GM18502 (cell line): ENCODE measurements at regions not wholly inside any gene's neighbourhood (a gene's known extent, or its start where the extent isn't known, plus 50 kb on each side); places are given as distances from the start of the nearest gene placed in this dataset.
"Not testable (repeated sequence)": the region's sequence is repeated elsewhere in the genome, so short reads cannot be mapped to it uniquely, and the experiment has no call there.

Experiments used
- ATAC-seq: cut with Tn5 transposase; IDR thresholded peaks from one replicate; pipeline ENCODE4 v1.9.1; 2021; ENCODE audit warnings: mild to moderate bottlenecking; ENCODE audit not compliant: unreplicated experiment, poor library complexity

DNA sequence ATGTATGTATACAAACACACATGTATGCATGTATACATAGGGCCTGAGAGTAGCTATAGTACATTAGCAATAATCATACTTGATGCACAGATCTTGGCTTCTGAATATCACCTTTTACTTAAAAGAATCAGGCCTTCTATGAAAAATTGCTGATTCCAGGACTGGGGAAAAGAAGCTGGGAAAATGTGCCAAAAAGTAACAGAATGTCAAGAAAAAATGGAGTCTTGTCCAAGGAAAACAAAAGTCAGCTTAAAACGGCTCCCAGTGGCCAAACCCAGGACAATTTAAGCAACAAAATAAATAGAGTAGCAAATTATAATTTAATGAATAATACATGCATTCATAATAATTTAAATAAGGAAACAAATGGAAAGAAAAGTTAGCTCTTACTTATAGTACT is 2104.9 kb downstream of the PCDH9 start:
- no peak for ATAC-seq

- ATAC-seq, result no peak
Measured at GRCh38 chr13:65112531-65112941, 2117.6 kb downstream of the PCDH9 start.

GRCh38 chr13:65112123-65112522 is 2118.0 kb downstream of the PCDH9 start:
- no peak for ATAC-seq

- no peak for ATAC-seq
Measured at GRCh38 chr13:65111223-65111622, 2118.9 kb downstream of the PCDH9 start.

GRCh38 chr13:65104436-65104835 is 2125.7 kb downstream of the PCDH9 start:
- not testable (repeated sequence) for ATAC-seq

DNA sequence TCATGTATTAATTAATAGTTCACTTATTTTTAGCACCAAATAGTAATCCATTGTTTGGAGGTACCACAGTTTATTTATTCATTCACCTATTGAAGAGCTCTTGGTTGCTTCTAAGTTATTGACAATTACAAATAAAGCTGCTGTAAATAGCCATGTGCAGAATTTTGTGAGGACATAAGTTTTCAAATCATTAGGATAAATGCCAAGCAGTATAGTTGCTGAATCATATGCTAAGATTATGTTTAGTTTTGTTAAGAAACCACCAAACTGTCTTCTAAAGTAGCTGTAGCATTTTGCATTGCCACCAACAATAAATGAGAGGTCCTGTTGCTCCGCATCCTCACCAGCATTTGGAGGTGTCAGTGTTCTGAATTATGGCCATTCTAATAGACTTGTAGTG is 2126.8 kb downstream of the PCDH9 start:
- no peak for ATAC-seq

DNA sequence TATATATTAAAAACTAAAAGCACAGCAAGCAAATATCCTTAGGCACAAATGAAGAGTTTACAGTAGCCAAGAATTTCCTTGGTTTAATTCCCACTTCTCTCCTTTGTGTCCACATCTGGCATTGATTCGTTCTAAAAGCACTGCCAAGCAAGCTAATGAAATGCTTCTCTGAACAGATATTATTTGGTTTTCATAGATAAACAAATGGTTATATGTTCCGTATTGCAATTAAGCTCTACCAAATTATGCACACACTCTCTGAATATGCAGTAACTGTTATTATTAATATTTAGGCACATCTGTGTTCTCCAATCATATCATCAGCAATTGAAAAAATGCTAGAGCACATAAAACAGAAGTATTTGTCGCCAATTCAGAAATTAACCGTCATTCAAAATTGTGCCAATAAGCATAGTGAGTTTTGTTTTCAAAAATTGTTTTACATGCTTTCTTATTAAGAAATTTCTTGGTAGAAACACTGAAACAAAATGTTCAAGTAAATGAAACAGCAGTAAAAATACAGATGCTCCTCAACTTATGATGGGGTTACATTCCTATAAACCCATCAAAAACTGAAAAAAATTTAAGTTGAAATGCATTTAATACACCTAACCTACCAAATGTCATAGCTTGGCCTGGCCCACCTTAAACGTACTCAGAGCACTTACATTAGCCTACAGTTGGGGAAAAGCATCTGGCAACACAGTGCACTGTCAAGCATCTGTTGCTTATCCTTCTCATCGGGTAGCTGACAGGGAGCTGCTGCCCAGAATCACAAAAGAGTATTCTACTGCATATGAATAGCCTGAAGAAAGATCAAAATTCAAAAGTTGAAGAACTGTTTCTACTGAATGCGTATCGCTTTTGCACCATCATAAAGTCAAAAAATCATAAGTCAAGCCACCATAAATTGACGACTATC is 2134.7 kb downstream of the PCDH9 start:
- ATAC-seq, result no peak

DNA sequence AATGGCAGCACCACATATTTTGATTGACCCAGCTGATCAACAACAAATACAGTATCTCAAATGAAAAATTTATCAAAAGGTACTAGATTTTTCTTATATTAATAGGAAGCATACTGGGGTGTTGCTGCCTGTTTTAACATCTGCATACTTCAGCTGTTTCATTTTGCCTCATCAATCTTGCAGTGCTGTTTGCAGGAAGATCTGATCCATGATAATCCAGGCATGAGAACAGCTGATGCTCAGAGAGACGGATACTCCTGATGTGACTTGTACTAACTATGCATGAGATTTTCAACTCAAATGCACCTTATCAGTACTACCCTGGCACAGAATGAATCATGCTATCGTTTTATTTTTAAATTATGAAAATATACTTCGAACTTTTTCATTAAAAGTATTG is 2136.8 kb downstream of the PCDH9 start:
- no peak for ATAC-seq

- no peak for ATAC-seq
Measured at GRCh38 chr13:65091031-65091430, 2139.1 kb downstream of the PCDH9 start.

GRCh38 chr13:65090186-65090585 is 2139.9 kb downstream of the PCDH9 start:
- no peak for ATAC-seq

GRCh38 chr13:65088906-65089305 is 2141.2 kb downstream of the PCDH9 start:
- no peak for ATAC-seq

GRCh38 chr13:65085977-65086376 is 2144.2 kb downstream of the PCDH9 start:
- no peak for ATAC-seq

DNA sequence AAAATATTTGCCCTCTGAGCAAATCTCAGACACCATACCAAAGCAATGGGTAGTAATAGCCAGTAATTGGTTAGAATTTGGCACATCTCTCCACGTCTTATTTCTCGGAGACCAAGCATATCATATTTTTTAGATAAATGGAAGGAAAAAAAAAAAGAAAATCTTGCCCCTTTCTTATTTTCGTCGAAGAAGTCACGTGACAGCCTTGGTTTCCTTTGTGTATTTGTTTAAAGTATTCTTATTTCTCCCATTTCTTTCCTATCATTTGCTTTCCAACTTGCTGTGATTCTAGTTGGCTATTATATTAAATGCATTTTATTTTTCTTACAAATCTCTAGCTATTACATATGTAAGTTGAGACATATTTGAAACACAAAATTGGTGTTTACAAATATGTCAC is 2155.9 kb downstream of the PCDH9 start:
- no peak for ATAC-seq

DNA sequence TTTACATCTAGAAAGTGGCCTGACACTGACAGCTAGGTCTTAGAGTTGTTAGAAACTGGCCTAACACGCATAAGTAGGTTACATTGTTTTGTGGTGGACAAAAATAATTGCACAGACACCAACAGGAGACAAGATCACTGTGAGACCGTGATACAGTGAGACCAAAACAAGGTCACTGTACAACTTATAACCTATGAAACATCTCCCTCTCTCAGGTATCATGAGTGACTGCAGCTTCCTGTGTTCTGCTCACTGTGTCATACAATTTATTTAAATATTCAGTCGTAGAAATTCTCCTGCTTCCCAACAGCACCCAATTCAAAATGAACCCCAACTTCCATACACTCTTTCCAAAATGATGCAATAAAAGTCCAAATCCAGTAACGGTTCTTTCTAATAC is 2165.2 kb downstream of the PCDH9 start:
- no peak for ATAC-seq

GRCh38 chr13:65063753-65064152 is 2166.4 kb downstream of the PCDH9 start:
- no peak for ATAC-seq

GRCh38 chr13:65057986-65058385 is 2172.2 kb downstream of the PCDH9 start:
- no peak for ATAC-seq

DNA sequence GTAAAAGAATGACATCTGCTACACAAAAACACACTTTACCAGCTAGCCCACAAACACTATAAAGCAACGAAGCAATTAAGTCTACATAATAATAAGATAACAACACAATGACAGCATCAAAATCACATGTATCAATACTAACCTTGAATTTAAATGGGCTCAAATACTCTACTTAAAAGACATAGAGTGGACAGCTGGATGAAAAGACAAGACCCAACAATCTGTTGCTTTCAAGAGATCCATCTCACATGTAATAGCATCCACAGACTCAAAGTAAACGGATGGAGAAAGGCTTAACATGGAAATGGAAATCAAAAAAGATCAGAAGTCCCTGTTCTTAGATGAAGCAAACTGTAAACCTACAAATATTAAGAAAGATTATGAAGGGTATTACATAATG is 2175.9 kb downstream of the PCDH9 start:
- no peak for ATAC-seq

DNA sequence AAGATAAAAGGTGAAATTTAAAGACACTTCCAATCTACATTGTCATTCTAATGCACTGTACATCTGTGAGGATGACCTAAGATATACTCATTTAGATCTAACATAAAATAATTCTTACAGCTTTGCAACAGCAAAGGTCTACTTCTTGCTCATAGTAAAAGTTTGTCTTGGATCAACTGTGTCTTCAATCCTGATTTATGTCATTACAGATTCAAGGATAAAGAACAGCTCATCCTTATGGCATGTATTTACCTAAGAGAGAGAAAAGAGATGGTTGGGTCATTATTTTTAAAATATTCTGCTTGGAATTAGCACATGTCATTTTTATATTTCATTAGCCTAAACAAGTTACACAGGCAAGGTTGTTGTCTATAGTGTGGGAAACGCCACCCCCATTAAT is 2193.1 kb downstream of the PCDH9 start:
- ATAC-seq, result no peak

DNA sequence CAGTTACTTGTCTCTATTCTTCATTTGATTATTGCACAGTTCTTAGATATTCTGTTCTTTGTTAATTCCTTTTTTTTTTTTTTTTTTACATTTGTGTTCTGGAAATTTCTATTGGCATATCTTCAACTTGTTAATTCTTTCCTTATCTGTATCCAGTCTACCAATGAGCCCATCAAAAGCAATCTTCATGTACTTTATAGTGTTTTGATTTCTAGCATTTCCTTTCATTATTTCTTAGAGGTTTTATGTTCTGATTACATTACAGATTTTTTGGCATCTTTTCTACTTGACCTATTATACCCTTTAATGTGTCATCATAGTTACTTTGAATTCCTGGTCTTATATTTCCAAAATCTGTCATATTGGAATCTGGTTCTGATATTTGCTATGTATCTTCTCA is 2194.8 kb downstream of the PCDH9 start:
- no peak for ATAC-seq

GRCh38 chr13:65034266-65034665 is 2195.9 kb downstream of the PCDH9 start:
- ATAC-seq, result no peak

DNA sequence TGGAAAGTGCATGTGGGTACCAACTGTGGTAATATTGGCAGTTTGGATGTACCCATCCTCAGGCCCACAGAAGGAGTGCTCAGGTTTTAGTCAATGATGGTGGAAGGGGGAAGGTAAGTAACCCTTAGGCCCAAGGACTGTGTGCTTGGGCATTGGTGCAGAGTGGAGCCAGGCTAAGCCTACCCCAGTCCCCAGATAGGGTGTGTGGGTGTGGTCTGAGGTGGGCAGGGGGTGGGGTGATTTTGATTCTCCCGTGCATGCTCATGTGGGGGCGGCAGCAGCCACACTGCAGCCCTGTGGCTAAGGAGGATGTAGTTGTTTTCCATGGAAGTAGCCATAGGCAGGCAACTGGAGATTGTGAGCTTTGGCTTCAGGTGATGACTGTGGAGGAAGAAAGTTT is 2197.3 kb downstream of the PCDH9 start:
- no peak for ATAC-seq

DNA sequence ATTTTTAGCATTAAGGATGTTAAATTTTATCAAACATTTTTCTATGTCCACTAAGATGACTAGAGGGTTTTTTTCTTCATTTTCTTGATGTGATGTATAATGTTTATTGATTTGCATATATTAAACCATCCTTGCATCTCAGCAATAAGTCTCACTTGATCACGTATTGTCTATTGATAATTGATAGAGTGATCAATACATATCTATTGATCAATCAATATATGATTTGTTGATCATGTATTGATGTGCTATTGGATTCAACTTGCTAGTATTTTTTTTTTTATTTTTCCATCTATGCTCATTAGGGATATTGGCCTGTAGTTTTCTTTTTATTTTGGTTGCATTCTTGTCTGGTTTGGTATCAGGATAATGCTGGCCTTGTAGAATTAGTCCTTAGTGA is 2202.0 kb downstream of the PCDH9 start:
- ATAC-seq, result no peak
